Embryonic facial prominence (tissue), 1 donor: ENCODE measurements at regions not wholly inside any gene's neighbourhood (a gene's known extent, or its start where the extent isn't known, plus 50 kb on each side); places are given as distances from the start of the nearest gene placed in this dataset.
"Not testable (repeated sequence)": the region's sequence is repeated elsewhere in the genome, so short reads cannot be mapped to it uniquely, and the experiment has no call there.

Experiments used
- DNase-seq: peaks from one replicate; pipeline ENCODE4 v3.0.0-alpha.2; 2016; ENCODE audit errors: extremely low spot score

DNA sequence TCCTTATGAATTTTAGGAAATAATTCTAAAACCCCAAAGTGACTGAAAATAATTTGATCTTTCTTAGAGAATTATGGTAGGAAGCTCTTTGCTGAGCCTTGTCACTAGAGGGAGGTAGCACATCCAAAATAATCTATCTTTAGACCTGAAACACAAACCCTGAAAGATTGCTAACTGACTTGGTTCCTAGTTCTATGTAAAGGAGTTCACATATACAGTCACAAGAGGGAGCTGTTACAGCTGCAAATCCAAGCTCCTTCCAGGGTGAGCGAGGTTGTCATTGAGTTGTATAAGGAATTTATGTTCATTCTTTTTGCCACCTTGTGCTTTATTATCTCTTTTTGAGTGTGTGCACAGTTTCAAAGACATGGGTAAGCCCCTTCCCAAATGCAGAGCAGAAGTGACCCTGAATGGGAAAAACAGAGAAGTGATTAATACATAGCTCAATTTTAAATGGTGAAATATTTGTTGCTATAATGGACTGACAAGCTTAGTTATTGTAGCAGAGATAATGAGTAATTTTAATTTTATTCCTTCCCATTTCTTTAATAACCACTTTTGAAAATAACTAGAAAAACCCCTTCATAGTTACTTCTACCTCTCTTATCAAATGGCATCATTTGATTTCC is 387.9 kb downstream of the DAD1 start:
- no peak for DNase-seq

- DNase-seq, result not testable (repeated sequence)
Measured at GRCh38 chr14:22200131-22200530, 388.9 kb downstream of the DAD1 start.

DNA sequence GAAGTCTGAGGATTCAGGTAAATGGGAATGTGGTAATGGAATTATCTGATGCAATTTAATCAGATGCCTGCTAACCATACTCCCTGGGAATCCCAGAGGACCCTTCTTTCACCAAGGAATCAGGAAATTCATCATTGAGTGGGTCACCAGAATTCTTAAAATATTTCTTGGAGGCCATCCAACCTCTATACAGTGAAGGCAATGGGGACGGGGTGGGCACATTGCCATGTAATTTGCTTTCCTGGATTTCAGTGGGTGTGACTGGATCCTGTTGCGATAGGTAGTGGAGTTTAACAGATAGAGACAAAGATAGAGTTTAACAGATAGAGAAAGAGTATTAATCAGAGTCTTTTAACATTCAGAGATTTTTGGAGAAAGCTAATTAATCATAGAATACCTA is 394.4 kb downstream of the DAD1 start:
- DNase-seq, result no peak

GRCh38 chr14:22190411-22191191 is 398.4 kb downstream of the DAD1 start:
- no peak for DNase-seq

DNA sequence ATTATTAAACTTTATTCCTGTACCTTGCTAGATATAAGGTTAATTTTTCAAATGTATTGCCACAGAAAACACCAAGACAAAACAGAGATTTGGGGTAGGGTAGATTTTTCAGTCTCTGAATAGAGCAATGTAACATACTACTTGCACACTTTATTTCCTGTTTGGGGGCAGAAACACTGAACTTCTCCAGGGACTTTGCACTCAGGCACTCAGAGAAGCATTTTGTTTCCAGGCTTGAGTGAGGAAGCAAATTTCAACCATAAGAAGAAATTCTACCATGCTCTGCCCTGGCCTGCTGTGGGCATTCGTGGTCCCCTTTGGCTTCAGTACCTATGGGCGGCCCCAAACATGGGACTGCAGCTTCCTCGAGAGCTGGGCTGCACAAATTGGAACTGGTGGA is 399.1 kb downstream of the DAD1 start:
- no peak for DNase-seq

GRCh38 chr14:22188318-22188717 is 400.7 kb downstream of the DAD1 start:
- DNase-seq, result no peak

DNA sequence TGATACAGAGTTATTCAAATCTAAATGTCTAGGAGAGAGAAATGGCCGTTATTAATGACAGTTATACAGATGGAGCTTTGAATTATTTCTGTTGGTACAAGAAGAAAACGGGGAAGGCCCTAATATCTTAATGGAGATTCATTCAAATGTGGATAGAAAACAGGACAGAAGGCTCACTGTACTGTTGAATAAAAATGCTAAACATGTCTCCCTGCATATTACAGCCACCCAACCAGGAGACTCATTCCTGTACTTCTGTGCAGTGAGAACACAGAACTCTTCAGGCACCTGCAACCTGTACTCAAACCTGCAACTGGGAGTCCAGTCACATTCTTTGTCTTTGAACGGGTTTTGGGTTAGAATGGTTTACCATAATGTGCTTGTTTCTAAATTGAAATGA is 403.2 kb downstream of the DAD1 start:
- DNase-seq, result no peak

GRCh38 chr14:22185191-22185590 is 403.8 kb downstream of the DAD1 start:
- DNase-seq, result no peak

- no peak for DNase-seq
Measured at GRCh38 chr14:22184830-22185168, 404.2 kb downstream of the DAD1 start.

GRCh38 chr14:22184157-22184829 is 404.7 kb downstream of the DAD1 start:
- no peak for DNase-seq

GRCh38 chr14:22180045-22180444 is 409.0 kb downstream of the DAD1 start:
- DNase-seq, result no peak

DNA sequence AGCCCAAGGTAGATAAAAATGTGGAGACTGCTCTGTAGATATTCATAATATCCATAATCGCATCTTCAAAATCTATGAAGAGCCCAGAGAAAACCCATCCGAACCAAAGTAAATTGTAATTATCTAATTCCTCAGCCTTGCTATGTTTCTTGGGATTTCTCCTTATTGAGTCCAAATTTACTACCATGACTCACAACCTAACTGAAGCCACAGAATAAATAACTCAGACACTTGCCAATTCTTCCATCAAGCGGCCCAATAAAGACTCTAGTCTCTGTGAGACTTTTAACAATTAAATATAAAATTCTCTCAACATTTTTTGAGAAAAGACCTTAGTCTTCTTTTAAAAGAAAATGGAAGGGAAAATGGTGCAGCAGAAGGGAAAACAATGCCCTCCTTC is 409.8 kb downstream of the DAD1 start:
- DNase-seq, result no peak

DNA sequence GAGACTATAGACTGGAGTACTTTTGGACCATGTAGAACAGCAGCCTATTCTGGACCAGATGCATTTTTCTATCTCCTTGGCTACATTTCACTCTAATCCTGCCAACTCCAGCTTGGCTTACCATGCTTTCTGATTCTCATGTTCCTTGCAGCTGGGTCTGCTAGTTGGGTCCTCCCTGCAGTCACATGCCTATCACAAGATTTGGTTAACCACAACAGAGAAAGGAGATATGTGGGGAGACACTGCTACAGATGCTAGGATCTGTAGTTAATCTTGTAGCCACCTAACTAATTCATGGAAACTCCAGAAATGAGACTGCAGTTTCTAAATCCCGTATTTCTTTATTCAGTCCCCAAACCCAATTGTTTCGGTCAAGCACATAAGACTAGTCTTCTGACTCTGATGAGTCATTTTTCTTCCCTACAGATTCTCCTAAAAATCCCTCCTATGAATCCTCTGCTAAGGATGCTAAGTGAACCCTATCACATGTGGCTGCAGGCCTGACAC is 410.6 kb downstream of the DAD1 start:
- no peak for DNase-seq

DNA sequence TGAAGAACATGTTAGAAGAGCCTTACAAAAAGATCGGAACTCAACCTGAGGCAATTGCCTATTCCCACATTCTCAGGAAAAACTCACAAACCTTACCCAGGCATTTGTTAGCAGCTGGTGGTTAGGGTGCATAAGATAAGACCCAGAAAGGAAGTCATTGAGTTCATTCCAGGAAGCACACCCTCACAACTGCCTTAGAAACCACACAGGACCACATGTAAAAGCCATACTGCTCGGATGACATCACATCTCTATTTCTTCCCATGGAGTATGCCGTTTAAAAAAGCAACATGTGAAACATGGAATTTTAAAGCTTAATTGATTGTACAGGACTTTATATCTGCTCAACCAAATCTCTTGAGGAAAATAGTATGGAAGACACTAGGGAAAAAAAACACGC is 411.2 kb downstream of the DAD1 start:
- DNase-seq, result no peak

- no peak for DNase-seq
Measured at GRCh38 chr14:22176957-22177356, 412.1 kb downstream of the DAD1 start.

- not testable (repeated sequence) for DNase-seq
Measured at GRCh38 chr14:22175278-22175558, 413.8 kb downstream of the DAD1 start.

DNA sequence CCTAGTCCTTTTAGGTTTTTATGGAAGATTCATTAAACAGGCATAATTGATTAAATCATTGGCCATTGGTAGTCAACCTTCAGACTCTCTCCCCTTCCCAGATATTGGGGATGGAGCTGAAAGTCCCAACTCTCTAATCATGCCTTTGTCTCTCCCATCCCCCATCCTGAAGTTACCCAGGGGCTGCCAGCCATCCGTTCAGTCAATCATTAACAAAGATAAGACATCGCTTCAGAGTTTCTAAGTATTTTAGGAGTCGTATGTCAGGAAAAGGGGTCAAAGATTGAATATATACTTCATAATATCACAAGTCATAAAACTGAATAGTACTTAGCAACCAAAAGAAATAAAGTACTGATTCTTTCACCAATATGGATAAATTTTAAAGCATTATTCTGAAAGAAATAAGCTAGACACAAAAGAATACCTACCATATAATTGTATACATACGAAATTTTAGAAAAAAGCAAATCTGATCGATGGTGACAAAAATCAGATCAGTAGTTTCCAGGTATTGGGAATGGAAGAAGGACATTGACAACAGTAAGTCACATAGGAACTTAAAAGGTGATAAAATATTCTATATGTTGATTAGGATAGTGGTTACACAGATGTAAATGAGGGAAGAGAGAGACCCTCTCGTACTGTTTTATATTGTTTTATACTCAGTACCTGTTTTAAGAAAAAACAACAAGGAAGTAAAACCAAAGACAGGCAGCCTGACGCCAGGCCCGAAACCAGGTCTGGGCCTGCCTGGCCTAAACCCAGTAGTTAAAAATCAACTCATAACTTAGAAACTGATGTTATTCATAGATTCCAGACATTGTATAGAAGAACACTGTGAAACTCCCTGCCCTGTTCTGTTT is 414.4 kb downstream of the DAD1 start:
- DNase-seq, result no peak

- DNase-seq, result no peak
Measured at GRCh38 chr14:22168092-22168955, 420.7 kb downstream of the DAD1 start.

GRCh38 chr14:22164616-22165015 is 424.4 kb downstream of the DAD1 start:
- DNase-seq, result no peak

DNA sequence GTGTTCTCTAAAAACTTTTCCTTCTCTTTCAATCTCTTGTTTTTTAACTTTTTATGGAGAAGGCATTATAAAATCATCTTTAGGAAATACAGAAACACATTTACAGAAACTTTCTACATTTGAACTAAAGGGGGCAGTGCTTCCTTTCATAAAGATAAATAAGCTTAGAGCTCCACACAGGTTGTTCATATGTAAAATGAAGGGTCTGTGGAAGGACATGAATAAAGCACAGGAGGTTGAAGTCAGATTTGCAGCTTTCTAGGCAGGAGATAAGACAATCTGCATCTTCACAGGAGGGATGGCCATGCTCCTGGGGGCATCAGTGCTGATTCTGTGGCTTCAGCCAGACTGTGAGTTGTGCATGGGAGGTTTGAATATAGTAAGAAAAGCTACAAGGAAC is 426.0 kb downstream of the DAD1 start:
- no peak for DNase-seq

GRCh38 chr14:22159957-22160356 is 429.1 kb downstream of the DAD1 start:
- no peak for DNase-seq
